Ascending aorta (tissue), 2 donors: ENCODE measurements at regions not wholly inside any gene's neighbourhood (a gene's known extent, or its start where the extent isn't known, plus 50 kb on each side); places are given as distances from the start of the nearest gene placed in this dataset.

Experiments
- DNase-seq, 2 donors: peaks; one replicate each; pipeline ENCODE4 v3.0.0-alpha.2; 2019; ENCODE audit warnings: low spot score in 2 of 2
- H3K27ac ChIP-seq, 2 donors: fragments of 200-600 bp; sonication (generic); one replicate each; pipeline ENCODE4 v1.5.1; 2016 to 2017; ENCODE audit warnings: mild to moderate bottlenecking in 1 of 2
- H3K27me3 ChIP-seq: fragments of 200-600 bp; sonication (generic); one replicate; pipeline ENCODE4 v1.5.1; 2017
- H3K36me3 ChIP-seq, 2 donors: fragments of 200-600 bp; sonication (generic); one replicate each; pipeline ENCODE4 v1.5.1; 2016
- H3K4me1 ChIP-seq, 2 donors: fragments of 200-600 bp; sonication (generic); one replicate each; pipeline ENCODE4 v1.5.1; 2016 to 2017; ENCODE audit warnings: mild to moderate bottlenecking in 1 of 2
- H3K4me3 ChIP-seq, 2 donors: fragments of 200-600 bp; sonication (generic); one replicate each; pipeline ENCODE4 v1.5.1; 2016 to 2017; ENCODE audit warnings: mild to moderate bottlenecking in 1 of 2
- H3K9me3 ChIP-seq, 2 donors: fragments of 200-600 bp; sonication (generic); one replicate each; pipeline ENCODE4 v1.5.1; 2016
- CTCF ChIP-seq, 3 experiments: fragments of 200-600 bp in 2 of 3; fragments of 450-650 bp in 1 of 3; sonication (generic) in 2 of 3; IDR thresholded peaks; one replicate each; pipeline ENCODE4 v1.5.1; 2016 to 2019; ENCODE audit warnings: antibody characterized with exemption in 3 of 3, mild to moderate bottlenecking in 1 of 3, moderate library complexity in 1 of 3
- intact Hi-C: fragments of 100-400 bp; cut with DNase I; formaldehyde crosslinking; loops from one replicate; pipeline ENCODE4 v1.15.1; 2023

DNA sequence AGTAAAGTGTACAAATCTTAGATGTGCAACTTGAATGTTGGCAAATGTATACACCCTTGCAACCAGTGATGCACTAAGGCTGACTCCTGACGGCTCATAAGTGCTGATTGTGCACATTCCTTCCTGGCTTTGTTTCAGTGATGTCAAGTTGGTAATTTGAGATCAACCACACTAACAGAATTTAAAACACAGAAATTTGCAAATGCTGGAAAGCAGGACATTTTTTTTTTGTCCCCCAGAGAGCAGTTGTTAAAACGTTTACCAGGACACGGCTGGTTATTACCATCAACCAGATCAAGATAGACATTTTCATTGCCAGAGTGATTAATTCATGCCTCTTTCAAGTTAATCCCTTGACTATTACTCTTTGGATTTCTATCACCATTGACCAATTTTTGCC is 735.6 kb downstream of the RFPL4B start:
- no peaks in the 10 kb centered on the region for H3K27me3 ChIP-seq
- H3K4me3 ChIP-seq, result no peak overlapping the region
- no peaks in the 10 kb centered on the region for H3K9me3 ChIP-seq
- H3K27ac ChIP-seq, result no peak overlapping the region
- intact Hi-C loops, result no loop called here
- DNase-seq, result no peak
- H3K36me3 ChIP-seq, result no peaks in the 10 kb centered on the region
- TF ChIP-seq CTCF (IDR thresholded peaks at IDR 0.05), result no peak
- H3K4me1 ChIP-seq, result no peaks in the 10 kb centered on the region

GRCh38 chr6:113083947-113084346 is 736.8 kb downstream of the RFPL4B start:
- intact Hi-C loops, result no loop called here
- H3K27me3 ChIP-seq, result no peaks in the 10 kb centered on the region
- H3K36me3 ChIP-seq, result no peaks in the 10 kb centered on the region
- H3K4me3 ChIP-seq, result no peak overlapping the region
- TF ChIP-seq CTCF (IDR thresholded peaks at IDR 0.05), result no peak
- H3K9me3 ChIP-seq, result no peaks in the 10 kb centered on the region
- H3K4me1 ChIP-seq, result no peaks in the 10 kb centered on the region
- DNase-seq, result no peak
- H3K27ac ChIP-seq, result no peak overlapping the region

GRCh38 chr6:113089056-113089455 is 741.9 kb downstream of the RFPL4B start:
- H3K36me3 ChIP-seq, result no peaks in the 10 kb centered on the region
- H3K27ac ChIP-seq, result no peak overlapping the region
- no peak overlapping the region for H3K4me3 ChIP-seq
- no peak for DNase-seq
- no peaks in the 10 kb centered on the region for H3K9me3 ChIP-seq
- TF ChIP-seq CTCF (IDR thresholded peaks at IDR 0.05), result no peak
- H3K4me1 ChIP-seq, result no peaks in the 10 kb centered on the region
- no peaks in the 10 kb centered on the region for H3K27me3 ChIP-seq
- intact Hi-C loops, result no loop called here

- no peaks in the 10 kb centered on the region for H3K9me3 ChIP-seq
- no peak overlapping the region for H3K27ac ChIP-seq
- intact Hi-C loops, result no loop called here
- H3K4me1 ChIP-seq, result no peaks in the 10 kb centered on the region
- DNase-seq, result no peak
- H3K4me3 ChIP-seq, result no peak overlapping the region
- no peak for TF ChIP-seq CTCF (IDR thresholded peaks at IDR 0.05)
- H3K27me3 ChIP-seq, result no peaks in the 10 kb centered on the region
- no peaks in the 10 kb centered on the region for H3K36me3 ChIP-seq
Measured at GRCh38 chr6:113092795-113093194, 745.7 kb downstream of the RFPL4B start.

DNA sequence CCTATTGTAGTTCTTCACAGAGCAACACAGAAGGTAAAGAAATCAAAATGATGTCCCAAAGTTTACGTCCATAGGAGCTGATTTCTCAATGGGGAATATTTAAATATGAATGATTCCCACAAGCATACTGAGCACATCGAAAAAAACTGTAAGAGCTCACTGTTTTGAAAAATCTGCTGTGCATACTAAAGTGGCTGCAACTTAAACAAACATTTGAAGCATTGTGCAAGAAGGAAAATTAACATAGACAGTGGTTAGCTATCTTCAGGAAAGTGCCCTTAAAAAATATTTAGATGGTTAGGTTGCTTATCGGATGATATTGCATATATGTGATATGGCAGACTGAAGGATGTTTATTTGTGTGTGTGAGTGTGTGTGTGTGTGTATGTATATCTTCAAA is 747.6 kb downstream of the RFPL4B start:
- no peak overlapping the region for H3K4me3 ChIP-seq
- no peak overlapping the region for H3K27ac ChIP-seq
- H3K27me3 ChIP-seq, result no peaks in the 10 kb centered on the region
- H3K4me1 ChIP-seq, result no peaks in the 10 kb centered on the region
- no peak for DNase-seq
- no peak for TF ChIP-seq CTCF (IDR thresholded peaks at IDR 0.05)
- no peaks in the 10 kb centered on the region for H3K36me3 ChIP-seq
- intact Hi-C loops, result no loop called here
- H3K9me3 ChIP-seq, result no peaks in the 10 kb centered on the region

DNA sequence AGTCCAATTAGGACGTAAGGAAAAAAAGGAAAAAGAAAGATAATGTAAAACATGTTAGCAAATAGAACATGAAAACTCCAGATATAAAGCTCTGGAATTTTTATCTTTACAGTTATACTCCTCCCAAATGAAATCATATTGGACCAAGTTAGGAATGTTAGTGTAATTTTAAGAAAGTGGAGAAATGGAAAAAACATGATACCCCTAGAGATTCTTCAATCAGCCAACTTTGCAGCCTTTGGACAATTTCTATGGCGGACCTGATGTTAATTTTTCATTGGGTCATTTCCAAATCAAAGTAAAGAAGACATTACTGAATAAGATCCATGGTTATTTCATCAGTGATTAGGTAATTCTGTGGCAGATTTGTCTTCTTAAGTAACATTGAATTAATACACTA is 748.7 kb downstream of the RFPL4B start:
- no peak overlapping the region for H3K4me3 ChIP-seq
- no peaks in the 10 kb centered on the region for H3K9me3 ChIP-seq
- DNase-seq, result no peak
- no peaks in the 10 kb centered on the region for H3K27me3 ChIP-seq
- no peaks in the 10 kb centered on the region for H3K4me1 ChIP-seq
- intact Hi-C loops, result no loop called here
- TF ChIP-seq CTCF (IDR thresholded peaks at IDR 0.05), result no peak
- H3K36me3 ChIP-seq, result no peaks in the 10 kb centered on the region
- no peak overlapping the region for H3K27ac ChIP-seq
